ENCODE measurements at regions not wholly inside any gene's neighbourhood (a gene's known extent, or its start where the extent isn't known, plus 50 kb on each side); places are given as distances from the start of the nearest gene placed in this dataset.

DNA sequence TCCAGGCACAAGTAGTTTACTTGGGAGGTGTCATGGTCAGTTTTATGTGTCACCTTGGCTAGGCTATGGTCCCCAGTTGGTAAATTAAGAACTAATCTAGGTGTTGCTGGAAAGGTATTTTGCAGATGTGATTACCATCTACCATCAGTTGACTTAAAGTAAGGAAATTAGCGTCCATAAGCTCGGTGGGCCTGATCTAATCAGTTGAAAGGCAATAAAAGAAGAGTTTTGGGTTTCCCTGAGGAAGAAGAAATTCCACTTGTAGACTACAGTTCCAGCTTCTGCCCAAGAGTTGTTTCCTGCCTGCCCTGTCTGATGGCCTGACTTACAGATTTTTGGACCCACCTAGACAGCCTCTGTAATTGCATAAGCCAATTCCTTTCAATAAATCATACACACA lies 438.7 kb upstream of the PROK2 start:
- no peak for TF ChIP-seq POLR2A (IDR thresholded peaks at IDR 0.05; ENCODE audit: low read depth, low read length)
- TF ChIP-seq POLR2AphosphoS5 (IDR thresholded peaks at IDR 0.05; ENCODE audit: low read depth, low read length), result no peak
- TF ChIP-seq TAF1 (IDR thresholded peaks at IDR 0.05; ENCODE audit: low read depth, low read length), result no peak
- TF ChIP-seq PAX5 (IDR thresholded peaks at IDR 0.05; ENCODE audit: insufficient read depth, low read length, severe bottlenecking), result no peak
- TF ChIP-seq SPI1 (IDR thresholded peaks at IDR 0.05; ENCODE audit: low read depth, low read length), result no peak

Data from GM12891 (cell line).